ENCODE measurements at regions not wholly inside any gene's neighbourhood (a gene's known extent, or its start where the extent isn't known, plus 50 kb on each side); places are given as distances from the start of the nearest gene placed in this dataset.

DNA sequence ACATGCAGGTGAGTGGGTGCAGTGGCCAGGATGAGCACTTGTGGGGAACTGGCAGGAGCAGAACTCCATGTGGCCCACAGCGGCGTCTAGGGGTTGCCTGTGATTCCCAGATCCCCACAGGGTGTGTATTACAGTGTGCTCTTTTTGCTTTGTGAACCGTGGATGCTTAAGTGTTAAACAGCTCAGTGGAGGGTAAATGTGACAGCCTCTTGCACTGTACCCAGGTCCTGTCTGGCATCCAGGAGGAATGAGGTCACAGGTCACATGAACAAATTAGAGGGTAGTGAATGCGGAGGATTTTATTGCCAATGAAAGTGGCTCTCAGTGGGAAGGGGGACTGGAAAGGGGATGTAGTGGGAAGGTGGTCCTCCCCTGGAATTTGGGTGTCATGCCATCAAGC, 447.8 kb downstream of the SPRY1 start:
- CTCF ChIA-PET: no interaction called here
- POLR2A ChIA-PET: no interaction called here
- H3K4me3 ChIP-seq (ENCODE audit: low read depth, low read length): no peak overlapping the region

DNA sequence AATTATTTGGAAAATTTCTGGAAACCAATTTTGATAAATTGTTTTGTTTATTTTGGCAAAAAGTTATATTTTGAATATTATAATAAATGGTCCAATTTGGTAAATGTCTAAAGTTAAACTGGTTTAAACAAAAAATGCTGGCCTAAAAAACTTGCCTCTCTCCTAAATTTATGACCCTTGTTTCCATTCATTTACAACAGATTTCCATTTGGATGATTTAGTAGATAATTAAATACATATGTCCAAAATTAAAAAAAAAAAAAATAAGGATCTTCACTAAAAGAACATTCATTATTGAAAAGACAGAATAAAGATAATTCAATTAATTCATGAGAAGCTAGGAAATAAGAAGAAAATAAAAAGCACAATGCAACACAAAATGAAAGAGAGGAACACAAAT, 449.5 kb downstream of the SPRY1 start:
- no peak overlapping the region for H3K4me3 ChIP-seq (ENCODE audit: low read depth, low read length)
- ChIA-PET POLR2A (no interaction called here), CTCF (no interaction called here)
- no peak for DNase-seq (ENCODE audit: low read depth, low spot score)
- TF ChIP-seq, protein P1, sequence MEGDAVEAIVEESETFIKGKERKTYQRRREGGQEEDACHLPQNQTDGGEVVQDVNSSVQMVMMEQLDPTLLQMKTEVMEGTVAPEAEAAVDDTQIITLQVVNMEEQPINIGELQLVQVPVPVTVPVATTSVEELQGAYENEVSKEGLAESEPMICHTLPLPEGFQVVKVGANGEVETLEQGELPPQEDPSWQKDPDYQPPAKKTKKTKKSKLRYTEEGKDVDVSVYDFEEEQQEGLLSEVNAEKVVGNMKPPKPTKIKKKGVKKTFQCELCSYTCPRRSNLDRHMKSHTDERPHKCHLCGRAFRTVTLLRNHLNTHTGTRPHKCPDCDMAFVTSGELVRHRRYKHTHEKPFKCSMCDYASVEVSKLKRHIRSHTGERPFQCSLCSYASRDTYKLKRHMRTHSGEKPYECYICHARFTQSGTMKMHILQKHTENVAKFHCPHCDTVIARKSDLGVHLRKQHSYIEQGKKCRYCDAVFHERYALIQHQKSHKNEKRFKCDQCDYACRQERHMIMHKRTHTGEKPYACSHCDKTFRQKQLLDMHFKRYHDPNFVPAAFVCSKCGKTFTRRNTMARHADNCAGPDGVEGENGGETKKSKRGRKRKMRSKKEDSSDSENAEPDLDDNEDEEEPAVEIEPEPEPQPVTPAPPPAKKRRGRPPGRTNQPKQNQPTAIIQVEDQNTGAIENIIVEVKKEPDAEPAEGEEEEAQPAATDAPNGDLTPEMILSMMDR (IDR thresholded peaks at IDR 0.05; ENCODE audit: insufficient read depth, low read length, missing control alignments): no peak

More for the DNA sequence above, 447.8 kb downstream of the SPRY1 start:
- DNase-seq (ENCODE audit: low read depth, low spot score): no peak
- TF ChIP-seq, protein P1 (IDR thresholded peaks at IDR 0.05; ENCODE audit: insufficient read depth, low read length, missing control alignments): no peak

DNA sequence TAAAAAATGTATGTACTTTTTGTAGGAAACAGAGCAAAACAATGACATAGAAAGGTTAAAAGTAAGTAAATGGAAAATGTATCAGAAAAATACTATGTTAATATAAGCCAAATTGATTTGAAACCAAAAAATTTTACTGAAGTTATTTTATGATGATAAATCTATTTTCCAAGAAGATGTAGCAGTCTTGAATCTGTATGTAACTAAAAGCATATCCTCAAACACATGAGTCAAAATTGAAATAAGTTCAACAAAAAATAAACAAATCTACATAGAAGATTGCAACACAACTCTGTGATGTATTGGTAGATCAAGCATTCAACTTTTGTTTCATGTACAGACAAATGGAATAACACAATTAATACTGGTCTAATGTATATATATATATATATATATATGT, 450.0 kb downstream of the SPRY1 start:
- no peak overlapping the region for H3K4me3 ChIP-seq (ENCODE audit: low read depth, low read length)
- POLR2A ChIA-PET: no interaction called here
- TF ChIP-seq, protein P1 (IDR thresholded peaks at IDR 0.05; ENCODE audit: insufficient read depth, low read length, missing control alignments): no peak
- CTCF ChIA-PET: no interaction called here
- DNase-seq (ENCODE audit: low read depth, low spot score): no peak

DNA sequence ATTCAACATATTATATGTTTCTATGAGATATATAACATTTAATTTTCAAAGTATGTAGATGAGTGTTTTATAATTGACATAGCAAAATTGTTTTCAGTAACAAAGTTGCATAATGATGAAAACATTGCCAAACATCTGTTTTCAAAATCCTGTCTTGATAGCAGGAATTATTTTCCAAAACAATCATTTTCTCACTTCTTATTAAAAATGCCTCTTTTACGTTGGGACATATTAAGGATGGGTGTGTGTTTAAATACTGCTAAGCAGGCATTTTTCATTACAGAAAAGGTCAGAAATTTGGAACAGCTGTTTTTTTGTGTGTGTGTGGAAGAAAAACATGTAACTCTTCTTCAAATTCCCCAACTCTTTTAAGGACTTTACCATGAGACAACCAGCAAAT, 452.0 kb downstream of the SPRY1 start:
- TF ChIP-seq, protein P1 (IDR thresholded peaks at IDR 0.05; ENCODE audit: insufficient read depth, low read length, missing control alignments): no peak
- DNase-seq (ENCODE audit: low read depth, low spot score): no peak
- CTCF ChIA-PET: no interaction called here
- POLR2A ChIA-PET: no interaction called here
- no peak overlapping the region for H3K4me3 ChIP-seq (ENCODE audit: low read depth, low read length)

DNA sequence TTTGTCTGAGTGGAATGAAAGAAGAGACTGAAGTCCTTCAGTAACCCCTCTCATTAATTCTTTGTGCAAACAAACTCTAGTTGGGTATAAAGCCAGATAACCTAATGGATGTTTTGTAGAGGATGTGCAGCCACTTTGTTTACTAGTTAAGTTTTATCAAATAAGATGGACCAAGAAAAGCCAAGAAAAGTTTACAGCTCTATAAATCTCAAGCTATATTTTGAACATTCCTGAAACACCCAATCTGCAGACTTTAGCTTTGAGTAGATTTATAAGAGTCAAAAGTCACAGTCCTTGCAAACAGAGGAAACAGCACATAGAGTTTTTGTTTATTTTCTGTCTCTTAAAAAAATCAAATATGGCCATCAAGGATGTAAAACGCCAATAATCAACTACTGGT, 452.9 kb downstream of the SPRY1 start:
- CTCF ChIA-PET: no interaction called here

DNA sequence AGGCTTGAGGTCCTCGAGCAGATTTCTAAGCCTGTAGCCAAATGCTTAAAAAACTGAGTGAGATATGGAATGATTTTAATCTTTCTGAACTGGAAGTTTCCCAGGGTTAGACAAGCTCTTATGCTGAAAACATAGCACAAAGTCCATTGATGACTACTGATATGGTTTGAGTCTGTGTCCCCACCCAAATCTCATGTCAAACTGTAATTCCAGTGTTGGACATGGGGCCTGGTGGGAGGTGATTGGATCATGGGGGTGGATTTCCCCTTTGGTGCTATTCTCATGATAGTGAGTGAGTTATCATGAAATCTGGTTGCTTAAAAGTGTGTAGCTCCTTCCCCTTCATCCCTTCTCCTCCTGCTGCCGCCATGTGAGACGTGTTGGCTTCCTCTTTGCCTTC, 454.9 kb downstream of the SPRY1 start:
- H3K4me3 ChIP-seq (ENCODE audit: low read depth, low read length): no peak overlapping the region
- CTCF ChIA-PET: interaction anchor here (2.3 kb wide), 1 partner anchor 15 kb away, joined by 7 read pairs; no protein-coding TSS in a partner anchor
- POLR2A ChIA-PET: no interaction called here
- no peak for DNase-seq (ENCODE audit: low read depth, low spot score)
- TF ChIP-seq, protein P1 (IDR thresholded peaks at IDR 0.05; ENCODE audit: insufficient read depth, low read length, missing control alignments): no peak

More for the DNA sequence above, 452.9 kb downstream of the SPRY1 start:
- POLR2A ChIA-PET: no interaction called here
- DNase-seq (ENCODE audit: low read depth, low spot score): no peak
- TF ChIP-seq, protein P1 (IDR thresholded peaks at IDR 0.05; ENCODE audit: insufficient read depth, low read length, missing control alignments): no peak
- no peak overlapping the region for H3K4me3 ChIP-seq (ENCODE audit: low read depth, low read length)
